ENCODE measurements at regions not wholly inside any gene's neighbourhood (a gene's known extent, or its start where the extent isn't known, plus 50 kb on each side); places are given as distances from the start of the nearest gene placed in this dataset.

DNA sequence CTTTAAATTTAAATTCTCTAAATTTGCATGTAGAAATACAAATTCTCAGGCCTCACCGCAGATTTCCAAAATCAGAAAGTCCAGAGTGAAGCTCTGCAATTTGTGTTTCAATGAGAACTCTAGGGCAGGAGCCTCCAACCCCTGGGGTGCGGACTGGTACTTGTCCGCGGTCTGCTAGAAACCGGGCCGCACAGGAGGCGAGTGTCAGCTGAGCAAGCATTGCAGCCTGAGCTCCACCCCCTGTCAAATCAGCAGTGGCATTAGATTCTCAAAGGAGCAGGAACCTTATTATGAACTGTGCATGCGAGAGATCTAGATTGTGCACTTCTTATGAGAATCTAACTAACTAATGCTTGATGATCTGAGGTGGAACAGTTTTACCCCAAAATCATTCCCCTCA, 203.0 kb upstream of the PCSK2 start:
- no peak for TF ChIP-seq POLR2A (IDR thresholded peaks at IDR 0.05)
- no peak for TF ChIP-seq EP300 (IDR thresholded peaks at IDR 0.05)
- no peak for TF ChIP-seq POLR2AphosphoS5 (IDR thresholded peaks at IDR 0.05)
- TF ChIP-seq, protein P1, sequence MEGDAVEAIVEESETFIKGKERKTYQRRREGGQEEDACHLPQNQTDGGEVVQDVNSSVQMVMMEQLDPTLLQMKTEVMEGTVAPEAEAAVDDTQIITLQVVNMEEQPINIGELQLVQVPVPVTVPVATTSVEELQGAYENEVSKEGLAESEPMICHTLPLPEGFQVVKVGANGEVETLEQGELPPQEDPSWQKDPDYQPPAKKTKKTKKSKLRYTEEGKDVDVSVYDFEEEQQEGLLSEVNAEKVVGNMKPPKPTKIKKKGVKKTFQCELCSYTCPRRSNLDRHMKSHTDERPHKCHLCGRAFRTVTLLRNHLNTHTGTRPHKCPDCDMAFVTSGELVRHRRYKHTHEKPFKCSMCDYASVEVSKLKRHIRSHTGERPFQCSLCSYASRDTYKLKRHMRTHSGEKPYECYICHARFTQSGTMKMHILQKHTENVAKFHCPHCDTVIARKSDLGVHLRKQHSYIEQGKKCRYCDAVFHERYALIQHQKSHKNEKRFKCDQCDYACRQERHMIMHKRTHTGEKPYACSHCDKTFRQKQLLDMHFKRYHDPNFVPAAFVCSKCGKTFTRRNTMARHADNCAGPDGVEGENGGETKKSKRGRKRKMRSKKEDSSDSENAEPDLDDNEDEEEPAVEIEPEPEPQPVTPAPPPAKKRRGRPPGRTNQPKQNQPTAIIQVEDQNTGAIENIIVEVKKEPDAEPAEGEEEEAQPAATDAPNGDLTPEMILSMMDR (IDR thresholded peaks at IDR 0.05), result no peak
- no peaks in the 10 kb centered on the region for H3K27me3 ChIP-seq
- peaks cover 0 to 9% (median 4%) of the 10 kb centered on the region in 4 donors for H3K9me3 ChIP-seq
- H3K27ac ChIP-seq, result no peak overlapping the region
- 14 to 40% (median 21%) methylated on average over 5 to 8 of the region's 8 CpGs for WGBS, 5 donors
- DNase-seq, result no peak
- H3K36me3 ChIP-seq, result no peaks in the 10 kb centered on the region
- H3K4me3 ChIP-seq, result no peak overlapping the region
- no peaks in the 10 kb centered on the region for H3K4me1 ChIP-seq
- intact Hi-C loops (cut with DNase I; ENCODE audit: low total_unique reads), result no loop called here

DNA sequence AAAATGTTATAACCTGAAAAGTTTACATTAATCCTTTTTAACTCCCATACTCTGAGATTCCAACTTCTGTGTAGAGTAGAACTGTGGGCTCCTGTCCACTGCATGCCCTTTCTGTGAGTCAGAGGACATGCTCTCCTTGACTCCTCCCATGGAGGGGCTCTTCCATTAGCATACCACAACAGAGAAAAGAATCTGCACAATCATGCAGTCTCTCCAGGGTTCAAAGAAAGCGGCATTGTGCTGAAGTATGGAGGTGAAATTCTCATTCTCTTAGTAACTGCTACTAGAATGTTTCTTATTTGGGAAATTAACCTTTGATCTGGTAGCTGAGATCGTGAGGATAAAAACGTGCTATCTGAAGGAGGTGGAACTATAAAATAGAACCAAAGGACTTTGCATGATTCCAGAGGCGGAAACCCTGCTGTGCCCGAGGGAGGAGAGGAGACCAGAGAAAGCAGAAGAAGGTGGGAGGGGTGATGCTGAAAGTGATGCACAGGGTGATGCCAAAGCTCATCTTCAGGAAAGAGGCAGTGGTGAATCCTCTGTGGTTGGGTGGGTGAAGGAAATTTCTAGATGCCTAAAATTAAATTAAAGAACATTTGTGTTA, 202.2 kb upstream of the PCSK2 start:
- Histone ChIP-seq H3K4me3 (no peak overlapping the region), H3K27me3 (no peaks in the 10 kb centered on the region), H3K4me1 (no peaks in the 10 kb centered on the region), H3K36me3 (no peaks in the 10 kb centered on the region), H3K9me3 (peaks cover 0 to 9% (median 4%) of the 10 kb centered on the region in 4 donors), H3K27ac (no peak overlapping the region)
- TF ChIP-seq POLR2A (IDR thresholded peaks at IDR 0.05), result no peak
- TF ChIP-seq EP300 (IDR thresholded peaks at IDR 0.05), result no peak
- TF ChIP-seq, protein P1 (IDR thresholded peaks at IDR 0.05), result no peak
- TF ChIP-seq POLR2AphosphoS5 (IDR thresholded peaks at IDR 0.05), result no peak
- DNase-seq, result no peak
- 34 to 55% (median 47%) methylated on average over 5 of the region's 5 CpGs for WGBS, 5 donors
- intact Hi-C loops (cut with DNase I; ENCODE audit: low total_unique reads), result no loop called here

DNA sequence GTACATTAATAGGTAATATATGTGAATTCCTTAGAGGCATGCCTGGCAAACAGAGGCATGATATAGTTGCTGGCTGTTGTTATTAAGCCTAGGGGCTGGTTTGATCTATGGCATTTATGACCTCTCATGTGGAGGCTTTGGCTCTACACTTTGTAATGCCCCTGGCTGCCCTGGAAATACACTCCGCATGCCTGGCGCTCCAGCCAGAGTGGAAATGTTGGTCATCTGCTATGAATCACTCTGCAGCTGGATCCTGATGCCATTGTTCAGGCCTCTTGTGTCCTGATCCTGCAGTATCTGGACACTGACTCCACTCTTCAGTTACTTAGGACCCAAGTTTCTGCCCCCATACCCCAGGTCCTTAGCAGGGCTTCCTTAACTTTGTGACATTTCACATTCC, 200.5 kb upstream of the PCSK2 start:
- Histone ChIP-seq H3K4me3 (no peak overlapping the region), H3K27ac (no peak overlapping the region), H3K36me3 (no peaks in the 10 kb centered on the region), H3K4me1 (no peaks in the 10 kb centered on the region), H3K27me3 (no peaks in the 10 kb centered on the region), H3K9me3 (peaks cover 0 to 9% (median 4%) of the 10 kb centered on the region in 4 donors)
- no peak for DNase-seq
- 88 to 100% (median 95%) methylated on average over 2 of the region's 2 CpGs for WGBS, 5 donors
- intact Hi-C loops (cut with DNase I; ENCODE audit: low total_unique reads), result no loop called here
- no peak for TF ChIP-seq POLR2AphosphoS5 (IDR thresholded peaks at IDR 0.05)
- TF ChIP-seq EP300 (IDR thresholded peaks at IDR 0.05), result no peak
- no peak for TF ChIP-seq POLR2A (IDR thresholded peaks at IDR 0.05)
- TF ChIP-seq, protein P1 (IDR thresholded peaks at IDR 0.05), result no peak

DNA sequence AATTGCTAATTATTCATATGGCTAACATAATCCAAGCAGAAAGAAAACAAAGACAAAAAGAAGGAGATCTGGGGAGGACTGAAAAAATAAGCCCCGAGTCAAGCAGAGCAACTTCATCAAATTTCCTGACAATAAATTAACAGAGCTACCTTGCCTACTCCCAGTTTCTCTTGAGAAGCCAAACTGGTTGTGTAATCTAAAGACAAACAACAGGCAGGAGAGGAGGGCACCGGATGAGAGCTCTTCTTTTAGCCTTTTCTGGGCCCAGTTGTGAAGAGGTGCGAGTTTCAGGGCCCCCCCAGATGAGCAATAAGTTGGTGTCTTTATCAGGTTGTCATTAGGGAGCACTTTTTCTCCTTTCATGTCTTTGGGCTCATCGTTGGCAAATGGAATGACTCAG, 197.1 kb upstream of the PCSK2 start:
- TF ChIP-seq EP300 (IDR thresholded peaks at IDR 0.05) (no peak), POLR2AphosphoS5 (IDR thresholded peaks at IDR 0.05) (no peak), POLR2A (IDR thresholded peaks at IDR 0.05) (no peak)
- TF ChIP-seq, protein P1 (IDR thresholded peaks at IDR 0.05), result no peak
- intact Hi-C loops (cut with DNase I; ENCODE audit: low total_unique reads), result no loop called here
- Histone ChIP-seq H3K4me3 (no peak overlapping the region), H3K9me3 (peaks cover 0 to 9% (median 4%) of the 10 kb centered on the region in 4 donors), H3K4me1 (no peaks in the 10 kb centered on the region), H3K27me3 (no peaks in the 10 kb centered on the region), H3K36me3 (no peaks in the 10 kb centered on the region), H3K27ac (no peak overlapping the region)
- 46 to 63% (median 54%) methylated on average over 4 of the region's 4 CpGs for WGBS, 5 donors
- DNase-seq, result no peak

Data from stomach (tissue), 8 donors.